ENCODE measurements at regions not wholly inside any gene's neighbourhood (a gene's known extent, or its start where the extent isn't known, plus 50 kb on each side); places are given as distances from the start of the nearest gene placed in this dataset.

GRCh38 chr3:137224464-137224863 is 266.7 kb downstream of the IL20RB start:
- TF ChIP-seq CTCF (IDR thresholded peaks at IDR 0.05) (no peak), POLR2A (IDR thresholded peaks at IDR 0.05) (no peak)

All from upper lobe of left lung (tissue), 4 donors.